Ovary (tissue), 3 donors: ENCODE measurements at regions not wholly inside any gene's neighbourhood (a gene's known extent, or its start where the extent isn't known, plus 50 kb on each side); places are given as distances from the start of the nearest gene placed in this dataset.

ENCODE experiments used
- CTCF ChIP-seq, 3 donors: fragments of 450-650 bp in 2 of 3; fragments of 200-600 bp in 1 of 3; IDR thresholded peaks; one replicate each; pipeline versions ENCODE4 v1.5.1 to v1.8.0; 2016 to 2022; ENCODE audit warnings: antibody characterized with exemption in 3 of 3, mild to moderate bottlenecking in 1 of 3
- POLR2A ChIP-seq: fragments of 450-650 bp; IDR thresholded peaks from one replicate; pipeline ENCODE4 v1.6.1; 2017; ENCODE audit warnings: antibody characterized with exemption, mild to moderate bottlenecking, moderate library complexity
- donor health status: DM: no; HTN: no; CAD: no.

GRCh38 chr12:42916143-42916542 lies 326.6 kb upstream of the PRICKLE1 start:
- TF ChIP-seq CTCF (IDR thresholded peaks at IDR 0.05): no peak
- no peak for TF ChIP-seq POLR2A
